NB4 (cell line): ENCODE measurements at regions not wholly inside any gene's neighbourhood (a gene's known extent, or its start where the extent isn't known, plus 50 kb on each side); places are given as distances from the start of the nearest gene placed in this dataset.

Source experiments
- MAX ChIP-seq: IDR thresholded peaks from 2 replicates; pipeline ENCODE4 v1.6.1; 2011; ENCODE audit warnings: low read depth, low read length
- MYC ChIP-seq: IDR thresholded peaks from 2 replicates; pipeline ENCODE4 v1.6.1; 2011; ENCODE audit warnings: low read depth, low read length
- POLR2A ChIP-seq: IDR thresholded peaks from 2 replicates; pipeline ENCODE4 v1.6.1; 2011; ENCODE audit warnings: mild to moderate bottlenecking; ENCODE audit not compliant: insufficient read length; ENCODE audit errors: extremely low read depth
- TF ChIP-seq, protein P1 (sequence below): IDR thresholded peaks from one replicate; pipeline ENCODE4 v1.5.1; 2012; ENCODE audit warnings: low read depth, low read length

- TF ChIP-seq, protein P1, sequence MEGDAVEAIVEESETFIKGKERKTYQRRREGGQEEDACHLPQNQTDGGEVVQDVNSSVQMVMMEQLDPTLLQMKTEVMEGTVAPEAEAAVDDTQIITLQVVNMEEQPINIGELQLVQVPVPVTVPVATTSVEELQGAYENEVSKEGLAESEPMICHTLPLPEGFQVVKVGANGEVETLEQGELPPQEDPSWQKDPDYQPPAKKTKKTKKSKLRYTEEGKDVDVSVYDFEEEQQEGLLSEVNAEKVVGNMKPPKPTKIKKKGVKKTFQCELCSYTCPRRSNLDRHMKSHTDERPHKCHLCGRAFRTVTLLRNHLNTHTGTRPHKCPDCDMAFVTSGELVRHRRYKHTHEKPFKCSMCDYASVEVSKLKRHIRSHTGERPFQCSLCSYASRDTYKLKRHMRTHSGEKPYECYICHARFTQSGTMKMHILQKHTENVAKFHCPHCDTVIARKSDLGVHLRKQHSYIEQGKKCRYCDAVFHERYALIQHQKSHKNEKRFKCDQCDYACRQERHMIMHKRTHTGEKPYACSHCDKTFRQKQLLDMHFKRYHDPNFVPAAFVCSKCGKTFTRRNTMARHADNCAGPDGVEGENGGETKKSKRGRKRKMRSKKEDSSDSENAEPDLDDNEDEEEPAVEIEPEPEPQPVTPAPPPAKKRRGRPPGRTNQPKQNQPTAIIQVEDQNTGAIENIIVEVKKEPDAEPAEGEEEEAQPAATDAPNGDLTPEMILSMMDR = no peak
- TF ChIP-seq POLR2A (no peak), MYC (no peak), MAX (no peak)
Observed at GRCh38 chr5:158305861-158306260, 446.9 kb upstream of the CLINT1 start.
